OCI-LY1 (cell line): ENCODE measurements at regions not wholly inside any gene's neighbourhood (a gene's known extent, or its start where the extent isn't known, plus 50 kb on each side); places are given as distances from the start of the nearest gene placed in this dataset.
A peak's percentile ranks its signal among the peaks of the same experiment; 100 is the strongest.

Experiments
- CTCF ChIP-seq: fragments of 200-600 bp; sonication (generic), shearing (Covaris generic); IDR thresholded peaks from 2 replicates; pipeline ENCODE4 v1.5.1; 2017; ENCODE audit warnings: mild to moderate bottlenecking, antibody characterized with exemption, low read length, moderate library complexity, mixed read lengths
- EZH2 ChIP-seq: fragments of 200-600 bp; sonication (generic), shearing (Covaris generic); IDR thresholded peaks from 2 replicates; pipeline ENCODE4 v1.8.0; 2017; ENCODE audit warnings: borderline replicate concordance, mixed run types, mild to moderate bottlenecking, antibody characterized with exemption, low read length, moderate library complexity, mixed read lengths

GRCh38 chr2:131673400-131674173 lies 145.9 kb downstream of the CCDC74A start:
- TF ChIP-seq CTCF (peak; percentile 72), EZH2 (no peak)
